Thyroid gland (tissue), 4 donors: ENCODE measurements at regions not wholly inside any gene's neighbourhood (a gene's known extent, or its start where the extent isn't known, plus 50 kb on each side); places are given as distances from the start of the nearest gene placed in this dataset.

ENCODE experiments used
- CTCF ChIP-seq, 6 experiments: fragments of 200-600 bp in 3 of 6; fragments of 450-650 bp in 3 of 6; sonication (generic) in 3 of 6; IDR thresholded peaks; one replicate each; pipeline ENCODE4 v1.5.1; 2016 to 2019; ENCODE audit warnings: antibody characterized with exemption in 6 of 6, mild to moderate bottlenecking in 2 of 6, inconsistent platforms in 1 of 6, moderate library complexity in 1 of 6
- POLR2A ChIP-seq, 2 donors: fragments of 450-650 bp; IDR thresholded peaks; one replicate each; pipeline ENCODE4 v1.6.1; 2017; ENCODE audit warnings: antibody characterized with exemption in 2 of 2, mild to moderate bottlenecking in 2 of 2, moderate library complexity in 1 of 2

GRCh38 chr12:68446384-68446783, 114.2 kb upstream of the MDM1 start:
- TF ChIP-seq CTCF (IDR thresholded peaks at IDR 0.05) (no peak), POLR2A (IDR thresholded peaks at IDR 0.05) (no peak)
